ENCODE measurements at regions not wholly inside any gene's neighbourhood (a gene's known extent, or its start where the extent isn't known, plus 50 kb on each side); places are given as distances from the start of the nearest gene placed in this dataset.

DNA sequence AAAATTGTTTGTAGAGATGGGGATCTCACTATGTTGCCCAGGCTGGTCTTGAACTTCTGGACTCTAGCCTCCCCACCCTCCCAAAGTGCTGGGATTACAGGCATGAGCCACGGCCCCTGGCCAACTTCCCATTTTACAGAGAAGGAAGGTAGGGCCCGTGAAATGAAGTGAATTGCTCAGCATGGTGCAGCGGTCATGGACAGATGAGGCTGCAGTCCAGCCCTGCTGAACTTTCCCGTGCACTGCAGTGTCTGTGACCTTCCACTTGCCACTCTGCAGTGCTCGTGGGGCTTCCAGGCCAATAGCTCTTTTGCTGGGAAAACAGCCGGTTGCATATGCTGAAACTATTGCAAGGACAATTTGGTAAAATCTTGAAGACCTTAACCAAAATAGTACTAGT is 454.4 kb upstream of the FAT1 start:
- ChIA-PET POLR2A (no interaction called here), CTCF (no interaction called here)
- Mint-ChIP-seq H3K9me3 (peaks cover 4% of the 10 kb centered on the region), H3K36me3 (ENCODE audit: low read depth) (no peaks in the 10 kb centered on the region), H3K27ac (no peak overlapping the region), H3K4me1 (no peaks in the 10 kb centered on the region), H3K4me3 (no peak overlapping the region), H3K27me3 (no peaks in the 10 kb centered on the region)
- TF ChIP-seq, protein P1, sequence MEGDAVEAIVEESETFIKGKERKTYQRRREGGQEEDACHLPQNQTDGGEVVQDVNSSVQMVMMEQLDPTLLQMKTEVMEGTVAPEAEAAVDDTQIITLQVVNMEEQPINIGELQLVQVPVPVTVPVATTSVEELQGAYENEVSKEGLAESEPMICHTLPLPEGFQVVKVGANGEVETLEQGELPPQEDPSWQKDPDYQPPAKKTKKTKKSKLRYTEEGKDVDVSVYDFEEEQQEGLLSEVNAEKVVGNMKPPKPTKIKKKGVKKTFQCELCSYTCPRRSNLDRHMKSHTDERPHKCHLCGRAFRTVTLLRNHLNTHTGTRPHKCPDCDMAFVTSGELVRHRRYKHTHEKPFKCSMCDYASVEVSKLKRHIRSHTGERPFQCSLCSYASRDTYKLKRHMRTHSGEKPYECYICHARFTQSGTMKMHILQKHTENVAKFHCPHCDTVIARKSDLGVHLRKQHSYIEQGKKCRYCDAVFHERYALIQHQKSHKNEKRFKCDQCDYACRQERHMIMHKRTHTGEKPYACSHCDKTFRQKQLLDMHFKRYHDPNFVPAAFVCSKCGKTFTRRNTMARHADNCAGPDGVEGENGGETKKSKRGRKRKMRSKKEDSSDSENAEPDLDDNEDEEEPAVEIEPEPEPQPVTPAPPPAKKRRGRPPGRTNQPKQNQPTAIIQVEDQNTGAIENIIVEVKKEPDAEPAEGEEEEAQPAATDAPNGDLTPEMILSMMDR (IDR thresholded peaks at IDR 0.05): no peak
- no peak for DNase-seq
- intact Hi-C loops (cut with micrococcal nuclease): no loop called here
- ATAC-seq (ENCODE audit: low read depth): no peak

DNA sequence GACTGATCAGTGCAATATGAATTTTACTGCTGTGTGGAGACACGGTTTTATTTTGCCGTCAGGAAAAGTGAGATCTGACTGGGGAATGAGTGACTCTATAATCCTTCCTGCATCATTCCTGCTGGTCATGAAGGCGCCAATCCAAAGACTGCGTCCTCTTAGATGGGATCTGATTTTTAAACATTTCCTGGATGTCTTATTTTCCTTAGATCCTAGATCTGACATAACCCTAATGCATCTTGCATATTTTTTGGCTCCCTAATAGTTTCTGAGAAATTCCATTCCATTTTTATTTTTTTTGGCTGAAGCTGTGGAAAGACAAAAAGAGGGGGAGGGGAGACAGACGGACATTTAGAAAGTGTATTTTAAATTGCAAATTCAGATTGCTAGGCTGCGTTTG is 454.9 kb upstream of the FAT1 start:
- DNase-seq (no peak), ATAC-seq (ENCODE audit: low read depth) (no peak)
- TF ChIP-seq, protein P1 (IDR thresholded peaks at IDR 0.05): no peak
- CTCF ChIA-PET: no interaction called here
- POLR2A ChIA-PET: no interaction called here
- no peaks in the 10 kb centered on the region for H3K36me3 Mint-ChIP-seq (ENCODE audit: low read depth)
- no peak overlapping the region for H3K27ac Mint-ChIP-seq
- H3K27me3 Mint-ChIP-seq: no peaks in the 10 kb centered on the region
- H3K4me3 Mint-ChIP-seq: no peak overlapping the region
- no peaks in the 10 kb centered on the region for H3K4me1 Mint-ChIP-seq
- intact Hi-C loops (cut with micrococcal nuclease): no loop called here
- peaks cover 4% of the 10 kb centered on the region for H3K9me3 Mint-ChIP-seq

DNA sequence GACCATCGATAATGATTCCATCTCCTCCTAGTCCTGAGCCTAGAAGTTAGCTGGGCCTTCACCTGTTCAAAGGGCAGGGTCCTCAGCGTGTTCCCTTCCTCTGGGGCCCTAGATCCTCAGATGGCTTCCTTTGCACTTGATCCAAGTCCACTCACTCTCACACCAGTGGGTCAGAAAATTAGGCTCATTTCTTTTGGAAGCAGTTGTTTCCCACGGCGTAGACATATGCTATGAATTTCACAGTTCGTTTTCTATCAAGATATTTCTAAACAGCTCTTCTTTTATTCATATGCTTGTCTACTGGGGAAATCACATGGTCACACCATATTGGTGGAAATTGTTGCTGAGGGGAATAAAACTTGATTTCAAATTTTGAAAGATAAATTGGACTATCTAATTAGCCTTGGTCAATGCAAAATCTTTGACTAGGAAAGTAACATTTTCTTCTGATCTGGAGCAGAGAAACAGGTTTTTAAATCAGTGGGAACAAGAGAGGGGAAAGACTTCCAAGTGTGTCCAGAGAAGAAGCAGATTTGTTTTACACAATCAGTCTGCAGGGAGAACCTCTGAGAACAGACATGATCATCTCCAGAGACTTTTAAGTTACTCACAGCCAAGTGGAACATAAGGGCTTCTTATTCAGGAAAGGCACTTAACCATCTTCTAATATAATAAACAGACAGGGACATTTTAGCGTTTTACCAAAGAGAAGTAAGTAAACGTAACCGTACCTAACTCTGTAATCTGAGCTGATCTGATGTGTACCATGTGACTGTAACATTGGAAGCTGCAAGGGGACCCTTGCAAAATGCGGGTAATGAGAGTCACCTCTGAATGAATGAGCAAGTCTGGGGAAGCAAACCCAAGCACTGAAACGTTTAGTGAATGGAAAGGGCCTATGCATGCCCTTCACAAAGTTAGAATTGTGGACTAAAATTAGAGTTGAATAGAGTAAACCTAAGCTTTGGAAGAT is 455.7 kb upstream of the FAT1 start:
- Mint-ChIP-seq H3K36me3 (ENCODE audit: low read depth) (no peaks in the 10 kb centered on the region), H3K4me3 (no peak overlapping the region), H3K4me1 (no peaks in the 10 kb centered on the region), H3K9me3 (peaks cover 4% of the 10 kb centered on the region), H3K27me3 (no peaks in the 10 kb centered on the region), H3K27ac (no peak overlapping the region)
- POLR2A ChIA-PET: no interaction called here
- DNase-seq: no peak
- no peak for ATAC-seq (ENCODE audit: low read depth)
- TF ChIP-seq, protein P1 (IDR thresholded peaks at IDR 0.05): no peak
- CTCF ChIA-PET: no interaction called here
- intact Hi-C loops (cut with micrococcal nuclease): no loop called here

DNA sequence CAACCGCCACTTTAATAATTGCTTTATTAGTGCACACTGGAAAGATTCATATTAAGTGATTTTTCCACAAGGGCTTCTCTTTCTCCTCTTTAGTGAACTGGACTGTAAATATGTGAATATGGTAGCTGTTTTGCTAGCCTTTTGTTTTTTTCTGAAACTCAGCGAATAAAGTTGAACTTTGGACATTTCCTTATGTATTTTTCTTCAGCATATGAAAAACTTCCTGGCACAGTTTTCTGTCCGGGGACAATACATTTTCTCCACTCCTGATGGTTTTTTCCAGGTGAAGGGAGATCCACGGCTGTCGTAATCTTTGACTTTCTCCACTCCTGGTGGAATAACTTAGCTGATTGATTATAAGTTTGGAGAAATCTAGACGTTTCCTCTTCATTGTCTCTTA is 457.4 kb upstream of the FAT1 start:
- H3K27ac Mint-ChIP-seq: no peak overlapping the region
- POLR2A ChIA-PET: no interaction called here
- H3K4me3 Mint-ChIP-seq: no peak overlapping the region
- TF ChIP-seq, protein P1 (IDR thresholded peaks at IDR 0.05): no peak
- no peaks in the 10 kb centered on the region for H3K36me3 Mint-ChIP-seq (ENCODE audit: low read depth)
- H3K9me3 Mint-ChIP-seq: peaks cover 4% of the 10 kb centered on the region
- CTCF ChIA-PET: no interaction called here
- no peaks in the 10 kb centered on the region for H3K27me3 Mint-ChIP-seq
- no peak for ATAC-seq (ENCODE audit: low read depth)
- no peaks in the 10 kb centered on the region for H3K4me1 Mint-ChIP-seq
- DNase-seq: no peak
- intact Hi-C loops (cut with micrococcal nuclease): no loop called here

DNA sequence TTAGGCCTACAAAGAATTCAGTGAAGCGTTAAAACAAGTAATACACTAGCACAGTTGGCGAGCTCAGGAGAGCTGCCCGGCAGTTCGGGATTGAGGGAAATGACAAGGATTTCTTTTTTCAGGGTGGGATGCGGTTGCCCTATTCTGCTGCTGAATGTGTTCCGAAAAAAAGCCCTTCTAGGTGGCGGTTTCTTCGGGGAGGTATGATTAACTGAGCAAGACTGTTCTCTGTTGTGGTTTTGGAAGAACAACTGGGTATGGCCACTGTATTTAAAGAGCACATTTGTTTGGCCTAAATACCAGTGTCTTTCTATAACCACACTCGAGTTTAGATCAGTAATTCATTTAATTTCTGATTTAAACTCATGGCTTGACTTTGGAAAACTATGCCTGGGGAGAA is 459.7 kb upstream of the FAT1 start:
- POLR2A ChIA-PET: no interaction called here
- peaks cover 4% of the 10 kb centered on the region for H3K9me3 Mint-ChIP-seq
- CTCF ChIA-PET: no interaction called here

More for the DNA sequence above, 459.7 kb upstream of the FAT1 start:
- intact Hi-C loops (cut with micrococcal nuclease): no loop called here
- Mint-ChIP-seq H3K4me1 (no peaks in the 10 kb centered on the region), H3K4me3 (no peak overlapping the region), H3K27ac (no peak overlapping the region), H3K27me3 (no peaks in the 10 kb centered on the region), H3K36me3 (ENCODE audit: low read depth) (no peaks in the 10 kb centered on the region)
- ATAC-seq (ENCODE audit: low read depth) (no peak), DNase-seq (no peak)
- TF ChIP-seq, protein P1 (IDR thresholded peaks at IDR 0.05): no peak
